ENCODE measurements at regions not wholly inside any gene's neighbourhood (a gene's known extent, or its start where the extent isn't known, plus 50 kb on each side); places are given as distances from the start of the nearest gene placed in this dataset.

DNA sequence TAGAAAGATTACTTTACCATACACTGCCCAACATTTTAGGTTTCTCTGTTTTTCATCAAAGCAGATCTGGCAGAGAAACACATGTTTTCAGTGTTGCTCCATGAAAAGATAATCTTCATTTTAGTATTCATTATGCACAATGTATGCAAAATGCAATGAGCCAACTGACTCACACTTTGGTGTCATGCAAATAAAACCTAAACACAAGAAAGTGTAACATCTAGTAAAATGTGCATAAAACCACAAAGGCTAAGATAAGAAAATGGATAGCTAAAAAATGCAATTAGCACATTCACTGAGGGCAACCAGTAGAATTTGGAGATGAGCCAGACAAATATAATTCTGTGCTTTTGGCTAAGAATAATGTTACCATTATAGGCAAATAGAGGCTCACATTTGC lies 203.5 kb upstream of the UBE2E3 start:
- TF ChIP-seq, protein P1, sequence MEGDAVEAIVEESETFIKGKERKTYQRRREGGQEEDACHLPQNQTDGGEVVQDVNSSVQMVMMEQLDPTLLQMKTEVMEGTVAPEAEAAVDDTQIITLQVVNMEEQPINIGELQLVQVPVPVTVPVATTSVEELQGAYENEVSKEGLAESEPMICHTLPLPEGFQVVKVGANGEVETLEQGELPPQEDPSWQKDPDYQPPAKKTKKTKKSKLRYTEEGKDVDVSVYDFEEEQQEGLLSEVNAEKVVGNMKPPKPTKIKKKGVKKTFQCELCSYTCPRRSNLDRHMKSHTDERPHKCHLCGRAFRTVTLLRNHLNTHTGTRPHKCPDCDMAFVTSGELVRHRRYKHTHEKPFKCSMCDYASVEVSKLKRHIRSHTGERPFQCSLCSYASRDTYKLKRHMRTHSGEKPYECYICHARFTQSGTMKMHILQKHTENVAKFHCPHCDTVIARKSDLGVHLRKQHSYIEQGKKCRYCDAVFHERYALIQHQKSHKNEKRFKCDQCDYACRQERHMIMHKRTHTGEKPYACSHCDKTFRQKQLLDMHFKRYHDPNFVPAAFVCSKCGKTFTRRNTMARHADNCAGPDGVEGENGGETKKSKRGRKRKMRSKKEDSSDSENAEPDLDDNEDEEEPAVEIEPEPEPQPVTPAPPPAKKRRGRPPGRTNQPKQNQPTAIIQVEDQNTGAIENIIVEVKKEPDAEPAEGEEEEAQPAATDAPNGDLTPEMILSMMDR (tag by site-specific recombination; IDR thresholded peaks at IDR 0.05): no peak
- TF ChIP-seq SP2 (tag by site-specific recombination; IDR thresholded peaks at IDR 0.05) (no peak), PRDM1 (tag by site-specific recombination; IDR thresholded peaks at IDR 0.05) (no peak), ZNF184 (tag by site-specific recombination; IDR thresholded peaks at IDR 0.05) (no peak), RBAK (tag by site-specific recombination; IDR thresholded peaks at IDR 0.05) (no peak), ZNF239 (tag by site-specific recombination; IDR thresholded peaks at IDR 0.05) (no peak), ZNF658 (tag by site-specific recombination; IDR thresholded peaks at IDR 0.05) (no peak)
